H7 (cell line): ENCODE measurements at regions not wholly inside any gene's neighbourhood (a gene's known extent, or its start where the extent isn't known, plus 50 kb on each side); places are given as distances from the start of the nearest gene placed in this dataset.
"Not testable (repeated sequence)": the region's sequence is repeated elsewhere in the genome, so short reads cannot be mapped to it uniquely, and the experiment has no call there.

Experiments used
- DNase-seq: peaks from one replicate; pipeline ENCODE4 v3.0.0; 2012
- H3K27me3 ChIP-seq: 2 replicates; pipeline ENCODE4 v1.6.0; 2011; ENCODE audit warnings: mild to moderate bottlenecking, low read length; ENCODE audit not compliant: control insufficient read depth, insufficient read depth
- H3K36me3 ChIP-seq: replicated peaks from 2 replicates; pipeline ENCODE4 v1.5.1; 2011; ENCODE audit warnings: low read length; ENCODE audit not compliant: control insufficient read depth, insufficient read depth
- H3K4me3 ChIP-seq: 2 replicates; pipeline ENCODE4 v1.5.1; 2011; ENCODE audit warnings: low read depth, mild to moderate bottlenecking, control low read depth, low read length, moderate library complexity; ENCODE audit not compliant: insufficient read depth

- DNase-seq = no peak
- Histone ChIP-seq H3K36me3 (no peaks in the 10 kb centered on the region), H3K4me3 (no peak overlapping the region), H3K27me3 (no peaks in the 10 kb centered on the region)
Measured at GRCh38 chr4:130850019-130850524, 1754.1 kb downstream of the C4orf33 start.

- H3K36me3 ChIP-seq = no peaks in the 10 kb centered on the region
- H3K4me3 ChIP-seq = no peak overlapping the region
- no peaks in the 10 kb centered on the region for H3K27me3 ChIP-seq
- DNase-seq = no peak
Measured at GRCh38 chr4:130851107-130851506, 1755.2 kb downstream of the C4orf33 start.

- no peak for DNase-seq
Measured at GRCh38 chr4:130851932-130852331, 1756.0 kb downstream of the C4orf33 start.

GRCh38 chr4:130855533-130855932 is 1759.6 kb downstream of the C4orf33 start:
- no peak overlapping the region for H3K4me3 ChIP-seq
- H3K36me3 ChIP-seq = no peaks in the 10 kb centered on the region
- H3K27me3 ChIP-seq = no peaks in the 10 kb centered on the region
- no peak for DNase-seq

More at GRCh38 chr4:130851932-130852331, 1756.0 kb downstream of the C4orf33 start:
- Histone ChIP-seq H3K4me3 (no peak overlapping the region), H3K36me3 (no peaks in the 10 kb centered on the region), H3K27me3 (no peaks in the 10 kb centered on the region)

GRCh38 chr4:130859991-130860390 is 1764.0 kb downstream of the C4orf33 start:
- DNase-seq = no peak
- H3K4me3 ChIP-seq = no peak overlapping the region
- H3K36me3 ChIP-seq = no peaks in the 10 kb centered on the region
- H3K27me3 ChIP-seq = no peaks in the 10 kb centered on the region

GRCh38 chr4:130896920-130897319 is 1801.0 kb downstream of the C4orf33 start:
- H3K4me3 ChIP-seq = no peak overlapping the region
- no peak for DNase-seq
- no peaks in the 10 kb centered on the region for H3K27me3 ChIP-seq
- H3K36me3 ChIP-seq = no peaks in the 10 kb centered on the region

- no peak for DNase-seq
- H3K36me3 ChIP-seq = no peaks in the 10 kb centered on the region
- H3K27me3 ChIP-seq = no peaks in the 10 kb centered on the region
- no peak overlapping the region for H3K4me3 ChIP-seq
Measured at GRCh38 chr4:130901321-130901720, 1805.4 kb downstream of the C4orf33 start.

GRCh38 chr4:130922955-130923354 is 1827.0 kb downstream of the C4orf33 start:
- no peak overlapping the region for H3K4me3 ChIP-seq
- no peaks in the 10 kb centered on the region for H3K36me3 ChIP-seq
- DNase-seq = no peak
- no peaks in the 10 kb centered on the region for H3K27me3 ChIP-seq

- H3K36me3 ChIP-seq = no peaks in the 10 kb centered on the region
- no peak overlapping the region for H3K4me3 ChIP-seq
- DNase-seq = no peak
- H3K27me3 ChIP-seq = no peaks in the 10 kb centered on the region
Measured at GRCh38 chr4:130955520-130955919, 1859.6 kb downstream of the C4orf33 start.

GRCh38 chr4:130985371-130985770 is 1889.4 kb downstream of the C4orf33 start:
- DNase-seq = no peak
- Histone ChIP-seq H3K27me3 (no peaks in the 10 kb centered on the region), H3K36me3 (no peaks in the 10 kb centered on the region), H3K4me3 (no peak overlapping the region)

GRCh38 chr4:130995988-130996387 is 1900.0 kb downstream of the C4orf33 start:
- no peaks in the 10 kb centered on the region for H3K36me3 ChIP-seq
- no peak for DNase-seq
- no peaks in the 10 kb centered on the region for H3K27me3 ChIP-seq
- H3K4me3 ChIP-seq = no peak overlapping the region

- no peak overlapping the region for H3K4me3 ChIP-seq
- no peaks in the 10 kb centered on the region for H3K36me3 ChIP-seq
- H3K27me3 ChIP-seq = no peaks in the 10 kb centered on the region
- DNase-seq = no peak
Measured at GRCh38 chr4:131001371-131001770, 1905.4 kb downstream of the C4orf33 start.

- Histone ChIP-seq H3K27me3 (no peaks in the 10 kb centered on the region), H3K36me3 (no peaks in the 10 kb centered on the region), H3K4me3 (no peak overlapping the region)
- DNase-seq = no peak
Measured at GRCh38 chr4:131002132-131002531, 1906.2 kb downstream of the C4orf33 start.

- Histone ChIP-seq H3K36me3 (no peaks in the 10 kb centered on the region), H3K4me3 (no peak overlapping the region), H3K27me3 (no peaks in the 10 kb centered on the region)
- DNase-seq = no peak
Measured at GRCh38 chr4:131006388-131006787, 1910.4 kb downstream of the C4orf33 start.

- H3K27me3 ChIP-seq, H3K36me3 ChIP-seq, DNase-seq, H3K4me3 ChIP-seq: not testable (repeated sequence)
Measured at GRCh38 chr4:131011961-131012360, 1916.0 kb downstream of the C4orf33 start.

GRCh38 chr4:131013226-131013625 is 1917.3 kb downstream of the C4orf33 start:
- H3K27me3 ChIP-seq = no peaks in the 10 kb centered on the region
- H3K4me3 ChIP-seq = no peak overlapping the region
- DNase-seq = no peak
- H3K36me3 ChIP-seq = no peaks in the 10 kb centered on the region
